ENCODE measurements at regions not wholly inside any gene's neighbourhood (a gene's known extent, or its start where the extent isn't known, plus 50 kb on each side); places are given as distances from the start of the nearest gene placed in this dataset.

DNA sequence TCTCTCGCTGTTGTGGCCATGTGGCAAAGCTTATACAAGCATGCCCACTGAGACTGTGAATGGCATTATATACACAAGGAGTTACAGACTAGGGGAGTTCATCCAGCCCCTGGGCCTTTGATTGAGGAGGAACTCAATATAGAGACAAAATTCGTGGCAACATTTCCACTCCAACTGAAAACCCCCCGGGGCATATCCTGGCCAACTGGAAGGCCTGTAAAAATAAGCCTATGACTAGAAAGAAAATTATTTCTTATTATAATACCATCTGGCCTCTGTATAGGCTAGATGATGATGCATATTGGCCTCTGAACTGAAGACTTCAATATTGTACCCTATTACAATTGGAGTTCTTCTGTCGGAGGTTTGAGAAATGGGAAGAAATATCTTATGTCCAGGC is 175.5 kb upstream of the GJE1 start:
- Histone ChIP-seq H3K36me3 (ENCODE audit: control insufficient read depth in 1 of 2, insufficient read depth in 2 of 2, low read depth in 1 of 2, low read length in 2 of 2) (no peaks in the 10 kb centered on the region), H3K23ac (ENCODE audit: low read length in 2 of 2) (no peak overlapping the region), H2AFZ (ENCODE audit: low read depth, low read length) (no peak overlapping the region), H2BK120ac (ENCODE audit: low read depth, low read length) (no peak overlapping the region), H2AK5ac (ENCODE audit: low read length, severe bottlenecking) (no peak overlapping the region), H3K27ac (ENCODE audit: low read length, poor library complexity, severe bottlenecking) (no peak overlapping the region), H3K18ac (ENCODE audit: low read depth in 1 of 2, low read length in 2 of 2) (no peak overlapping the region), H3K4me1 (ENCODE audit: control insufficient read depth, insufficient read depth, low read depth, low read length) (no peaks in the 10 kb centered on the region), H2BK5ac (ENCODE audit: low read depth, low read length, poor library complexity, severe bottlenecking) (no peak overlapping the region), H4K91ac (ENCODE audit: low read length) (no peak overlapping the region), H2BK12ac (ENCODE audit: low read length in 2 of 2) (no peak overlapping the region), H3K9me3 (ENCODE audit: control insufficient read depth, low read length) (peaks cover 16% of the 10 kb centered on the region), H3K27me3 (ENCODE audit: control insufficient read depth in 1 of 2, insufficient read depth in 1 of 2, low read length in 2 of 2) (no peaks in the 10 kb centered on the region), H3K4me3 (ENCODE audit: insufficient read depth in 1 of 2, low read depth in 1 of 2, low read length in 2 of 2) (no peak overlapping the region), H3K79me1 (replicated peaks; ENCODE audit: low read length, poor library complexity, severe bottlenecking) (no peaks in the 10 kb centered on the region), H3K14ac (ENCODE audit: low read length in 2 of 2) (no peak overlapping the region), H3K9ac (ENCODE audit: low read length) (no peak overlapping the region), H2BK15ac (ENCODE audit: low read depth, poor library complexity, severe bottlenecking) (no peak overlapping the region), H4K8ac (ENCODE audit: low read length) (no peak overlapping the region), H3K4me2 (ENCODE audit: low read length, poor library complexity, severe bottlenecking) (no peak overlapping the region), H3K4ac (ENCODE audit: low read depth in 1 of 2, low read length in 2 of 2) (no peak overlapping the region)
- 61% methylated on average over 2 of the region's 4 CpGs for WGBS
- no peak for DNase-seq

- H2BK120ac ChIP-seq (ENCODE audit: low read depth, low read length): no peak overlapping the region
- no peak overlapping the region for H2AK5ac ChIP-seq (ENCODE audit: low read length, severe bottlenecking)
- no peak overlapping the region for H2BK12ac ChIP-seq (ENCODE audit: low read length in 2 of 2)
- DNase-seq: no peak
- no peak overlapping the region for H2AFZ ChIP-seq (ENCODE audit: low read depth, low read length)
- peaks cover 19% of the 10 kb centered on the region for H3K9me3 ChIP-seq (ENCODE audit: control insufficient read depth, low read length)
- no peak overlapping the region for H4K8ac ChIP-seq (ENCODE audit: low read length)
- no peak overlapping the region for H3K4ac ChIP-seq (ENCODE audit: low read depth in 1 of 2, low read length in 2 of 2)
- no CpG with 5 or more reads among the region's 1 CpG for WGBS
- H3K18ac ChIP-seq (ENCODE audit: low read depth in 1 of 2, low read length in 2 of 2): no peak overlapping the region
- no peaks in the 10 kb centered on the region for H3K4me1 ChIP-seq (ENCODE audit: control insufficient read depth, insufficient read depth, low read depth, low read length)
- H3K23ac ChIP-seq (ENCODE audit: low read length in 2 of 2): no peak overlapping the region
- no peak overlapping the region for H3K4me3 ChIP-seq (ENCODE audit: insufficient read depth in 1 of 2, low read depth in 1 of 2, low read length in 2 of 2)
- H3K27ac ChIP-seq (ENCODE audit: low read length, poor library complexity, severe bottlenecking): no peak overlapping the region
- no peak overlapping the region for H3K9ac ChIP-seq (ENCODE audit: low read length)
- H2BK5ac ChIP-seq (ENCODE audit: low read depth, low read length, poor library complexity, severe bottlenecking): no peak overlapping the region
- H3K36me3 ChIP-seq (ENCODE audit: control insufficient read depth in 1 of 2, insufficient read depth in 2 of 2, low read depth in 1 of 2, low read length in 2 of 2): no peaks in the 10 kb centered on the region
- no peak overlapping the region for H3K14ac ChIP-seq (ENCODE audit: low read length in 2 of 2)
- no peak overlapping the region for H4K91ac ChIP-seq (ENCODE audit: low read length)
- H3K27me3 ChIP-seq (ENCODE audit: control insufficient read depth in 1 of 2, insufficient read depth in 1 of 2, low read length in 2 of 2): no peaks in the 10 kb centered on the region
- H3K79me1 ChIP-seq (replicated peaks; ENCODE audit: low read length, poor library complexity, severe bottlenecking): no peaks in the 10 kb centered on the region
- H2BK15ac ChIP-seq (ENCODE audit: low read depth, poor library complexity, severe bottlenecking): no peak overlapping the region
- H3K4me2 ChIP-seq (ENCODE audit: low read length, poor library complexity, severe bottlenecking): no peak overlapping the region
Observed at GRCh38 chr6:141956868-141957267, 175.9 kb upstream of the GJE1 start.

DNA sequence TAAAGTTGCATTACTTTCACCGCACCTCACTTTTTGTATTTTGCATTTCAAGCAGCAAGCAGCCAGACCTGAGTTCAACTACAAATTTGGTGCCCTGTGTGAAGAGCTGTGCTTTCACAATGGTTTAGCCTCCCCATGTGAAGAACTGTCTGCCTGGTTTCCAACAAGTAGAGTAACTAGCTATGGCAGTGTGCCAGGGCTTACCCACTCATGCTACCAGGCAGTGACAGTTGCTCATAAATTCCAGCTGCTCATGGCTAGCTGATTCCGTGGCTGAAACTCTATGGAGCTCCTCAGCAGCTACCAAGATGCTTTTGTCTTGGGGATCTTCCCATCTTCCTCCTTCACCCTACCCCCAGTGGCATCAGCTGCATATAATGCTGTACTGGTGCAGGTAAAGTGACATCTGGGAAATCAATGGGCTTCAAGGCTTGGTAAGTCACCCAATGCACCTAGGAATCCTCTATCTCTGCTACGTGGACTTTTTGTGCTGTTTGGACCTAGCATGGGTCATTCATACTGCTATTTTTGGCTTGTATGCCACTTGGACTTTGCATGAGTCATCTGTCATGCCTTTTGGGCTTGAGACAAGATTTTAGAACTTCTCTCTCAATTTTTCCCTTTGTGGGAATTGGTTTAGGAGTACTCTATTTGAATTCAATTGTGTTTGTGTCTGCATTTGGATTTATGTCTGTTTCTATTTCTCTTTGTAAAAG is 176.5 kb upstream of the GJE1 start:
- Histone ChIP-seq H3K14ac (ENCODE audit: low read length in 2 of 2) (peak overlapping the region in 1 of 2 experiments; percentile 79), H4K91ac (ENCODE audit: low read length) (no peak overlapping the region), H3K36me3 (ENCODE audit: control insufficient read depth in 1 of 2, insufficient read depth in 2 of 2, low read depth in 1 of 2, low read length in 2 of 2) (no peaks in the 10 kb centered on the region), H2AK5ac (ENCODE audit: low read length, severe bottlenecking) (no peak overlapping the region), H3K4me1 (ENCODE audit: control insufficient read depth, insufficient read depth, low read depth, low read length) (no peaks in the 10 kb centered on the region), H2BK5ac (ENCODE audit: low read depth, low read length, poor library complexity, severe bottlenecking) (no peak overlapping the region), H3K4me3 (ENCODE audit: insufficient read depth in 1 of 2, low read depth in 1 of 2, low read length in 2 of 2) (no peak overlapping the region), H3K9ac (ENCODE audit: low read length) (no peak overlapping the region), H3K18ac (ENCODE audit: low read depth in 1 of 2, low read length in 2 of 2) (peak overlapping the region in 1 of 2 experiments; percentile 32), H2BK15ac (ENCODE audit: low read depth, poor library complexity, severe bottlenecking) (no peak overlapping the region), H3K79me1 (replicated peaks; ENCODE audit: low read length, poor library complexity, severe bottlenecking) (no peaks in the 10 kb centered on the region), H2BK12ac (ENCODE audit: low read length in 2 of 2) (no peak overlapping the region), H3K27ac (ENCODE audit: low read length, poor library complexity, severe bottlenecking) (no peak overlapping the region), H3K27me3 (ENCODE audit: control insufficient read depth in 1 of 2, insufficient read depth in 1 of 2, low read length in 2 of 2) (no peaks in the 10 kb centered on the region), H3K4ac (ENCODE audit: low read depth in 1 of 2, low read length in 2 of 2) (no peak overlapping the region), H3K4me2 (ENCODE audit: low read length, poor library complexity, severe bottlenecking) (no peak overlapping the region), H3K23ac (ENCODE audit: low read length in 2 of 2) (no peak overlapping the region), H4K8ac (ENCODE audit: low read length) (no peak overlapping the region), H3K9me3 (ENCODE audit: control insufficient read depth, low read length) (peaks cover 26% of the 10 kb centered on the region), H2BK120ac (ENCODE audit: low read depth, low read length) (no peak overlapping the region), H2AFZ (ENCODE audit: low read depth, low read length) (no peak overlapping the region)
- WGBS: 92% methylated on average over 3 of the region's 3 CpGs
- peak; percentile 25 for DNase-seq

GRCh38 chr6:141953072-141953471 is 179.7 kb upstream of the GJE1 start:
- Histone ChIP-seq H3K79me1 (replicated peaks; ENCODE audit: low read length, poor library complexity, severe bottlenecking) (no peaks in the 10 kb centered on the region), H2BK15ac (ENCODE audit: low read depth, poor library complexity, severe bottlenecking) (no peak overlapping the region), H3K4me2 (ENCODE audit: low read length, poor library complexity, severe bottlenecking) (no peak overlapping the region), H2AK5ac (ENCODE audit: low read length, severe bottlenecking) (no peak overlapping the region), H4K91ac (ENCODE audit: low read length) (no peak overlapping the region), H3K14ac (ENCODE audit: low read length in 2 of 2) (no peak overlapping the region), H3K4me3 (ENCODE audit: insufficient read depth in 1 of 2, low read depth in 1 of 2, low read length in 2 of 2) (no peak overlapping the region), H3K27me3 (ENCODE audit: control insufficient read depth in 1 of 2, insufficient read depth in 1 of 2, low read length in 2 of 2) (no peaks in the 10 kb centered on the region), H3K4me1 (ENCODE audit: control insufficient read depth, insufficient read depth, low read depth, low read length) (no peaks in the 10 kb centered on the region), H3K4ac (ENCODE audit: low read depth in 1 of 2, low read length in 2 of 2) (no peak overlapping the region), H3K18ac (ENCODE audit: low read depth in 1 of 2, low read length in 2 of 2) (no peak overlapping the region), H4K8ac (ENCODE audit: low read length) (no peak overlapping the region), H3K9ac (ENCODE audit: low read length) (no peak overlapping the region), H2BK5ac (ENCODE audit: low read depth, low read length, poor library complexity, severe bottlenecking) (no peak overlapping the region), H2AFZ (ENCODE audit: low read depth, low read length) (no peak overlapping the region), H3K23ac (ENCODE audit: low read length in 2 of 2) (no peak overlapping the region), H2BK120ac (ENCODE audit: low read depth, low read length) (no peak overlapping the region), H3K27ac (ENCODE audit: low read length, poor library complexity, severe bottlenecking) (no peak overlapping the region), H3K36me3 (ENCODE audit: control insufficient read depth in 1 of 2, insufficient read depth in 2 of 2, low read depth in 1 of 2, low read length in 2 of 2) (no peaks in the 10 kb centered on the region), H3K9me3 (ENCODE audit: control insufficient read depth, low read length) (peaks cover 27% of the 10 kb centered on the region), H2BK12ac (ENCODE audit: low read length in 2 of 2) (no peak overlapping the region)
- no peak for DNase-seq
